Hippocampal formation (tissue), 2 donors: ENCODE measurements at regions not wholly inside any gene's neighbourhood (a gene's known extent, or its start where the extent isn't known, plus 50 kb on each side); places are given as distances from the start of the nearest gene placed in this dataset.

Source experiments
- DNase-seq, 2 donors: peaks; one replicate each; lab custom pipeline; 2025; lab: John Stamatoyannopoulos, UW

- no peak for DNase-seq
These were observed 139.0 kb upstream of the ACTBL2 start for GRCh38 chr5:57621624-57622023.

- DNase-seq, result no peak
These were observed 136.3 kb upstream of the ACTBL2 start for GRCh38 chr5:57618767-57619381.

GRCh38 chr5:57613741-57614140 lies 131.1 kb upstream of the ACTBL2 start:
- DNase-seq, result no peak

- DNase-seq, result no peak
These were observed 128.6 kb upstream of the ACTBL2 start for GRCh38 chr5:57611177-57611576.

- no peak for DNase-seq
These were observed 125.9 kb upstream of the ACTBL2 start for GRCh38 chr5:57608542-57608941.

- no peak for DNase-seq
These were observed 119.4 kb upstream of the ACTBL2 start for GRCh38 chr5:57601996-57602395.

- no peak for DNase-seq
These were observed 117.7 kb upstream of the ACTBL2 start for GRCh38 chr5:57600321-57600720.

- no peak for DNase-seq
These were observed 116.1 kb upstream of the ACTBL2 start for GRCh38 chr5:57598756-57599155.

- no peak for DNase-seq
These were observed 115.5 kb upstream of the ACTBL2 start for GRCh38 chr5:57598097-57598496.

GRCh38 chr5:57595523-57595991 lies 112.9 kb upstream of the ACTBL2 start:
- no peak for DNase-seq

GRCh38 chr5:57594436-57594835 lies 111.8 kb upstream of the ACTBL2 start:
- DNase-seq, result no peak

GRCh38 chr5:57592236-57592635 lies 109.6 kb upstream of the ACTBL2 start:
- no peak for DNase-seq

GRCh38 chr5:57586649-57587048 lies 104.0 kb upstream of the ACTBL2 start:
- no peak for DNase-seq

- no peak for DNase-seq
These were observed 100.0 kb upstream of the ACTBL2 start for GRCh38 chr5:57582578-57583070.

GRCh38 chr5:57581772-57582171 lies 99.2 kb upstream of the ACTBL2 start:
- DNase-seq, result no peak

- no peak for DNase-seq
These were observed 98.6 kb upstream of the ACTBL2 start for GRCh38 chr5:57581222-57581621.

- DNase-seq, result no peak
These were observed 95.0 kb upstream of the ACTBL2 start for GRCh38 chr5:57577432-57578175.

GRCh38 chr5:57576317-57576716 lies 93.7 kb upstream of the ACTBL2 start:
- DNase-seq, result no peak

GRCh38 chr5:57575839-57576238 lies 93.2 kb upstream of the ACTBL2 start:
- DNase-seq, result no peak

GRCh38 chr5:57572461-57572860 lies 89.8 kb upstream of the ACTBL2 start:
- DNase-seq, result no peak

GRCh38 chr5:57569601-57570000 lies 87.0 kb upstream of the ACTBL2 start:
- no peak for DNase-seq

- DNase-seq, result no peak
These were observed 85.5 kb upstream of the ACTBL2 start for GRCh38 chr5:57568136-57568535.

- DNase-seq, result no peak
These were observed 84.3 kb upstream of the ACTBL2 start for GRCh38 chr5:57566914-57567313.
